NCI-H2196 (cell line): ENCODE measurements at regions not wholly inside any gene's neighbourhood (a gene's known extent, or its start where the extent isn't known, plus 50 kb on each side); places are given as distances from the start of the nearest gene placed in this dataset.
"Not testable (repeated sequence)": the region's sequence is repeated elsewhere in the genome, so short reads cannot be mapped to it uniquely, and the experiment has no call there.

Source experiments
- DNase-seq: peaks from one replicate; lab custom pipeline; 2025; ENCODE audit not compliant: unreplicated experiment; lab: John Stamatoyannopoulos, UW

DNA sequence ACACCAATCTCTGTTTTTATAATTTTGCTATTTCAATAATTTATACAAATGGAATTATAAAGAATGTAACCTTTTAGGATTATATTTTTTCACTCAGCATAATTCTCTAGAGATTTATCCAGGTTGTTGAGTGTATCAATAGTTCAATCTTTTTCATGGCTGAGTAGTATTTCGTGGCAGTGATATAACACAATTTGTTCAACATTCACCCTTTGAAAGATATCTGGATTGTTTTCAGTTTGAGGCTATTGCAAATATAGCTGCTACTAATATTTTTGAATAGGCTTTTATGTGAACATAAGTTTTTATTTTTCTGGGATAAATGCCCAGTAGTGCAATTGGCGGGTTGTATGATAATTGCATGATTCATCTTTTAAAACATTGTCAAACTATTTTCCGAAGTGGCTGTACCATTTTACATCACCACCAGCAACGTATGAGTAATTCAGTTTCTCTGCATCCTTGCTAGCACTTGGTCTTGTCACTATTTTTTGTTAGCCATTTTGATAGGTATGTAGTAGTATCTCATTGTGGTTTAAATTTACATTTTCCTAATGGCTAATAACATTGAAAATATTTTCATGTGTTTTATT, 55.6 kb upstream of the ABCD3 start:
- no peak for DNase-seq

DNA sequence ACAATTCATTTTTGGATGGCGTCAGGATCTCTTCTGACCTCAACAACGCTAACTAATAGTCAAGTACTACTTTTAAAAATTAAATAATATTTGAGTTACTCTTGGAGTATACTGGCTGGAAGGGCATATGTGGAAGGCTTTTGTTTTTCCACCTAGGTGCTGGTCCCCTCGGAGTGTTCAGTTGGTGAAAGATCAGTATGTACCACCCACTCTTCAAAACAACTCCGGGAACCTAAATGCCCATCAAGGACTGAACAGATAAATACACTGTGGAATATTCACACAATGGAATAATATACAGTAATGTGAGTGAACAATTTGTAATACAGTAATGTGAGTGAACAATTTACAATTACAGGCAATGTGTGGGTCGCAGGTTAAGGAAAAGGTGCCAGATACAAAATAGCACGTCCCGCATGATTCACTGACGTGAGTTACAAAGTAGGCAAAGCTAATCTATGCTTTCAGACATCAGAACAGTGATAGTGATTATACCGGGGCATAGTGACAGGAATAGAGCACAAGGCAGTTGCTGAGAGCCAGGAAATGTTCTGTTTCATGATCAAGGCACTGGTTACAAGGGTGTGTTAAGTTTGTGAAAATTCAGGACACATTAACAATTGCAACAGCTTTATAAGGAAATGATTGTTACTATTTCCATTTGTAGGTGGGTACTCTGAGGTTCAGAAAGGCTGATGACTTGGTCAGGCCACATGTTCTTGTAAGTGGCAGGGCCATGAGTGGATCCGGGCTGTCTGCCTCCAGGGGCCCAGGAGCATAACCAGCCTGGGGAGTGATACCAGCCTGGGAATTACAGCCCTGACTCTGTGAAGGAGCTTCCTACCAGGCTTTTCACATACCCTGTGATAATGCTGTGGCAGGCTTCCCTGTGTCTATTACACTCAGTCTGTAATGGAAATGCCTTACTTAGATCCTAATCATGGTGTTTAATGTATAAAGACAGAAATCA, 59.3 kb upstream of the ABCD3 start:
- DNase-seq, result no peak

DNA sequence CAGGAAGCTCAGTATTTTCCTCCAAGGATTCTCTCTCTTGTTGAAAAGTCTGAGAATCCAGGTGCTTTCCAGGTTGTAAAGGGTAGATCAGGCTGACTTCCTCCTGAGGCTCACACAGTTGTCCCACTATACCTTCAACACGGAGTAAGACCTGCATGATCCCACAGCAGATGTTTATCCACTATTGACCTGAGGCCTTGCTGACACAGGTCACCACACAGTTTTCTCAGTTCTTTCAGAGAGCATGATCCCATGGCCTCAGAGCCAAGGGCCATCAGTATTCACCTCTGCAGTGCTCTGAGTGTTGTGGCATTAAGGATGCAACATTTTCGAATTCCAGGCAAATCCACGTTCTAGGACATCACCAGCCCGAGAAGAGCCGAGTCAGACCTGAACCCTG, 60.5 kb upstream of the ABCD3 start:
- no peak for DNase-seq

DNA sequence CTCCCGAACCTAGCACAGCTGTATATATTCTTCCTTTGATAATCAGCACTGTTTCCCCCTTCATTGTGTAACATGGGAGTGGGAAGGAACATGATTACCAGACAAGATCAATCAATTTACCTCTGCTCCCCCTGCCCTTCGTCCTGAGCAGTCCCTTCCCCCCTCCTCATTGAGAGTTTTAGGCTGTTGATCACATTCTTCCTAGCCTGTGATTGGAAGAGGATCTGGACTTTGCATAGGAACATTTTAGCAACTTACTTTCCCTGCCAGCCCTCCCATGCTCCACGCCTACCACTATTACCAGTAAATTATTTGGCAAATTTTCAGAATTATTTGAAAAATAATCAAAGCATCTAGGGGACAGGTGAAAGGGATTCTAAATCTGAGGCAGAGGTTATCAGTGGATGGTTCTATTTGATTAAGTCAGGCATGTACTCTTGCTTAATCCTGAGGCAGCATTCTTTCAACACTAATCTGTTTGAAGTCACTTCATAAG, 62.7 kb upstream of the ABCD3 start:
- DNase-seq, result no peak

DNA sequence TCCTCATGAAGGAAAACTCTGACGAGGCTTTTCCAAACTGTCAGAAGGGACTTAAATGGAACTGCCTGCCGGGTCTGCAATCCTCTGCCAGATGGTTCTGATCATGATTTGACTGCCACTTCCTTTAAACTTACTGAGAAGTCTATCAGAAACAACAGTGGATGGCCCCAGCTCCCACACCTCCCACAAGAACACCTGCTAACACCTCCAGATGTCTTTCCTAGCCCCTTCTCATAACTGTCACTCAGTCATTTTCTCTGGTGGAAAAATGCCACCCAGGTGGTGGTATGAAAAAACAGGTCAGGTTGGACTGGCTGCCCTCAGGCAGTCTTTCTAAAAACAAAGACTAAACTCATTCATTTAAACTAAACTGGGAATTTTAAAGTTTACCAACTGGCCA, 66.7 kb upstream of the ABCD3 start:
- no peak for DNase-seq

DNA sequence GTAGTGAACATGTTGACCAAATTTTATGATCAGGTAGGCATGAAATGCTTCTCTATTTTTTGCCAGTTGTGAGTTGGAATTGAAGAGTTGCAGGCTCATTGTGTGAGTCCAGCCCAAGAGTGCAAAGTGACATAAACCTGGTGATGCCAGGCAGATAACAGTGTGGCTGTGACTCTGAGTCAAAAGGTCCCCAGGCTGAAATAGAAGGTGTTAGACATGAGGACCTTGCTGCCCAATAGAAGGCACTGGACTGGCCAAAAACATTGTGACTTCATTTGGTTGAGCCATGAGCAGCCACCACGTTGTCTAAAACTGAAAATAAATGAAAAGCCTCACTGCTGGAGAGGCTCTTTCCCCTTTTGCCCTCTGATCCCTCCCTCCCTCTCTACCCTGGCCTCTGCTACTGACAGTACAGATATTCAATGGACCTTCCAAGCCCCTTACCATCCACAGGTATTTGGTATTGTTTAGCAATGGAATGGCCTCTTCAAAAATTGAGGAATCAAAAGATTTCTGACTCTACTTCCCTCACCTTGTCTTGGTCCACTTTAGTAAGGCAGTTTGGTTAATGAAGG, 67.8 kb upstream of the ABCD3 start:
- no peak for DNase-seq

DNA sequence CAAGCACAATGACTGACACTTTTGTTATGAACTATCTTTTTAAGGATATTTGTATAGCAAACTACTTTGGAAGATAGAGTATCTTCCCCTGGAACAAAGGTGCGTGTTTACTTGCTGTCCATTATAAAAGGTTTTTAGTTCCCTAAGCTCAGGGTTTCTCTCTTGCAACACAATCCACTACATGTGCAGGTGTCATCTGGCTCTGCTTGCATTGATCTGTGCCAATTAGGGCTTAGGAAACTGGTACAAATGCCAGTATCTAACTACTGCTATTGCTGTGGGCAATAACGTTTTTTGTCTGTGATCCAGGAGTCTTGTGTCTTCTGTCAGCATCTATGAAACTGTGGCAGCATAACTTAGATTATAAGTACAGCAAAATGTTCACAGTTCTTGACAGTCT, 68.3 kb upstream of the ABCD3 start:
- no peak for DNase-seq

DNA sequence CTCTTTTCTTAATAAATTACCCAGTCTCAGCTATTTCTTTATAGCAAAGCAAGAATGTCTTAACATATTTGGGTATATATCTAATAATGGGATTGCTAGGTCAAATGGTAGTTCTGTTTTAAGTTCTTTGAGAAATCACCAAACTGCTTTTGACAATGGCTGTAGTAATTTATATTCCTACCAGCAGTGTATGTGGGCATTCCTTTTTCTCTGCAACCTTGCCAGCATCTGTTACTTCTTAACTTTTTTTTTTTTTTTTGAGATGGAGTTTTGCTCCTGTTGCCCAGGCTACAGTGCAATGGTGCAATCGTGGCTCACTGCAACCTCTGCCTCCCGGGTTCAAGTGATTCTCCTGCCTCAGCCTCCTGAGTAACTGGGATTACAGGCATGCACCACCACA, 69.8 kb upstream of the ABCD3 start:
- not testable (repeated sequence) for DNase-seq

DNA sequence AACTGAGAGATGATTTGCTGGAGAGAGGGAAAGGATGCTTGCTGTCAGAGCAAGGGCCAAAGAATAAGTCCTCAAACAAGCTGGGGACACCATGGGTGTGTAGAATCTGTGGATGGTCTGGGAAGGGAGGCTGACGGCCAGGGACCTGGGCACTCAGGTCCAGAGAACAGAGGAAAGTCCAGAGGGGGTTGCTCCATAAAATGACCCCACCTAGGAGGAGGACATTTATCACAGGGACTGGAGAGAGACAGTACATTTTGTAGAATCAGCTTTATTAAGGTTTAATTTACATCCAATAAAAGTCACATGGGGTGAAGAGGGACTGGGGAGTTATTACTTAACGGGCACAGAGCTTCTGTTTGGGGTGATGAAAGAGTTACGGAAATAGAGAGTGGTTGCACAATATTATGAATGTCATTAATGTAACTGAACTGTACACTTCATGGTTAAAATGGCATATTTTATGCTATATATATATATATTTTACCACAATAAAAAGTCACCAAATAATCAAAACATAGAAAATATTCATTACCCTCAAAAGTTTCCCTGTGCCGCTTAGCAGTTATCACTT, 73.0 kb upstream of the ABCD3 start:
- DNase-seq, result no peak

DNA sequence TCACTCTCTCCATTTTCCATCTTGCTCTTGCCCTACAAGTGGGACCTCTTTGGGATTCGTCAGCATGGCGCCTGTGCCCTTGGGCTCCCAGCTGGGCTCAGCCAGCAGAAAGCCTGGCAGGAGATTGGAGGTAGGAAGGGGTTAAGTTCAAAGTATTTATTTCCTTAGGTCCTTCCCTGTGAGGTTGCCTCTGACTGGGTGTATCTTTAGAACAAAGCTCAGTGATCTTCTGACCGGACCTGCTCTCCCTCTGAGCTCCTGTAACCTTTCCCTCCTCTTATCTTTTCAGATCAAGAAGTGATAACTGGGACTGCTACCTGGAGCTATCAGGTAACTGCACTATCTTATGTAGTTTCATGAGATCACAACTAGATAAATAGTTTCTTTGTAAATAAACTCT, 75.8 kb upstream of the ABCD3 start:
- no peak for DNase-seq

DNA sequence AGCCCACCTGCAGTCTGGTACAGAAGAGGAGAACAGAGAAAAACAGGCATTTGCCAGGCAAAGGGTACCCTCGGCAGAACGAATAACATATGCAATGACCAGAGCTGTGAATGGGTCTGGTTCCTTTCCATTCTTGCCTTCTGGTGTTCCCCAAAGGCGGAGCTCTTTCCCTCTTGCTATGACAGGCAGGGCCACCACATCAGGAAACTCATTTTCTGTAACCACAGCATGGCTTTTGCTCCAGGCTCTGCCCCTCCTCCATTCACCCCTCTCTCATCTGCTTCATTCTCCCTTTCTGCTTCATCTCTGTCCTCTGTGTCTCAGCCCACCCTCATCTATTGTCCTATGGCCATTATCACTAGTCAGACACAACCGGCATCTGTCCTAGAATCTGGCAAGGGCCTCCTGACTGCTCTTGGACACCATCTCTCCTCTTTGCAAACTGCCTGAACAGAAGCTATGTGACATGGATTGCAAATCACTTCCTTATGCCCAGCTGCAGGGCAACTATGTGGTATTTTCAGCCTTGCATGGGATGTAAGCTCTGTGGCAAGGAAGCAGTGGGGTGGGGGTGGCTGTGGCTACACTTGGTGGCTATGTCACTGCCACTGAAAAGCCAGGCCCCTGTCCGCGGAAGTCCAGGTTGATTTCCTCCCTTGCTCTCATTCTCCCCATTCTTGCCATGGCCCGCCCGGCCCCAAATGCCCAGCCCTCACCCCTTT, 78.8 kb upstream of the ABCD3 start:
- no peak for DNase-seq

DNA sequence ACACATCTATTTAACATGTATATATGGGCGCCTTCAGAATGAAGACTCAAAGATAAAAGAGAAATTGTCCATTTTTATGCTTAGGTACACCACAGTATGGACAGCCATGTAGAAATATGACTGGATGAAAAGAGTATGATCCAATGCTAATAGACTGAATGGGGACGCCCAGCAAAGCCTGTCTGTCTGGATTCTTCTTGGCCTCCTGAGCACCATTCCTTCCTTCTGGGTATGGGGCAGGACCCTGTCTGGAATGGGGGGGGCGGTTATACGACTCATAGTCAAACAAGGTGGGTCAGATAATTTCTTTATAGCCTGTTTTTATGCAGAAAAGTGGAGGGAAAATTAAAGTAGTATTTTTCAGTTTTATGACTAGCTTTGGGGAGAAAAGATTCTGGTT, 81.2 kb upstream of the ABCD3 start:
- DNase-seq, result no peak

DNA sequence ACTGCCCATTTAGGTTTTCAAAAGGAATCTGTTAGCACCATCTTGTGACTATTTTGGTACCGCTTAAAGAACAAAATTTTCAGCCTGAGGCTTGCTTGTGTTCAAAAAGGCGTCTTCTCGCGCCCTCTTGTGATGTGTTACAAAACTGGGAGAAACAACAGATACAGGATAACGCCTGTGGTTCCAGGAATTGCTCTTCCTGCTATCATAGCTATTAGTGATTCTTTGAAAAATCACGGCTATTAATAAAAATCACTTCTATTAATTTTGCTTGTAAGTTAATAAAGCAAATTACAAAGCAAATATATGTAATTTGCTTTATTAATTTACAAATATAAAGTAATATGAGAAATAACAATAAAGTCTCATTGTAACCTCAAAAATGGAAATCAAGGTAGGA, 82.2 kb upstream of the ABCD3 start:
- peak; percentile 88 for DNase-seq

DNA sequence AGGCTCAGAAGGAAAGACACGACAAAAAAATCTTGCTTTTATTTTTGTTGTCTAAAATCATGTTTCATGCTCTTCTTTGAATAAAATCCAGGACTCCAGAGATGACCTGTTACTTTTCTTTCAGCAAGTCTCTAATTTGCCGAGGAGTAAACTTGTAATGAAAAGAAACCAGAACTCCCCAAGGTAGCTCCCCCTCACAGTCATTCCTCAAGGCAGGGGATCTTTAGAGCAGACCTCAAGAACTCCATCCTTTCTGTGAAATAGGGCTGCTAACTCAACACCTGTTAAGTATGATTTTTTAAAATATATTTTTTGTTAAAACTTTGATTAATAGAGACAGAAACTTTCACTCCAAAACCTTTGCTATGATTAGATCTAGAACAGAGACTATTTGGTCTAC, 82.7 kb upstream of the ABCD3 start:
- DNase-seq, result no peak

DNA sequence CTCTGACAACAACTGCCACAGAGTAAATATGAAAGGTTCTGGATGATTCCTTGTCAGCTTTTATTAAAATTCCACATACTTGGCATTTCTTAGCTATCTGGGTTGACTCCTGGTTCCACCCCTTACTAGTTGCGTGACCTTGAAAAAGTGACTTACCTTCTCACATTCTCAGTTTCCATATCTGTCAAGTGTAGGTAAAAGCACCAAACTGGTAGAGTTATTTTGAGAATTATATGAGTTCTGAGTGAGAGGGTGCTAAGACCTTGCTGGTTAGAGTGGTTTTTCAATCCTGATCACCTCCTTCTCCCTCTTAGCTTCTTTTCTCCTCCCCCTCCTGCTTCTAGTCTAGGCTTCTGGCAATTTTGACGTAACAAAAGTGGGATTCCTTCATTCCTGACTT, 83.4 kb upstream of the ABCD3 start:
- DNase-seq, result no peak

DNA sequence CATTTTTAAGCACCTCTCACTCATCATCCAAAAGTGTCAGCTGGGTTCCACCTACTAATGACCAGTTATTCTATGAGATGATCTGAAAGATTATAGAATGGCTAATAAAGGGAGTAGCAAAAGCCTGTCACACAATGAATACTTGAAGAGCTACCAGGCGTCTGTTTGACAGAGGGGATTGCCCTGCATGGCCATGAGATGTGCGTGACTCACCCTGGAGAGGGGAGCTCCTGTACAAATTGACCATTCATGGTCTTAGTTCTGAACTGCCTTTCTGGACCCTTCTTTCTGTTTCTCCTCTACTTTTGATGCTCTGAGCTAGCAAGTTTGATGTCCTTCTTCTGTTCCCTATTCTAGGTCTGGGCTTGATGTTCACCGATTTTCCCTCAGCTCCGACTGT, 85.2 kb upstream of the ABCD3 start:
- DNase-seq, result no peak

DNA sequence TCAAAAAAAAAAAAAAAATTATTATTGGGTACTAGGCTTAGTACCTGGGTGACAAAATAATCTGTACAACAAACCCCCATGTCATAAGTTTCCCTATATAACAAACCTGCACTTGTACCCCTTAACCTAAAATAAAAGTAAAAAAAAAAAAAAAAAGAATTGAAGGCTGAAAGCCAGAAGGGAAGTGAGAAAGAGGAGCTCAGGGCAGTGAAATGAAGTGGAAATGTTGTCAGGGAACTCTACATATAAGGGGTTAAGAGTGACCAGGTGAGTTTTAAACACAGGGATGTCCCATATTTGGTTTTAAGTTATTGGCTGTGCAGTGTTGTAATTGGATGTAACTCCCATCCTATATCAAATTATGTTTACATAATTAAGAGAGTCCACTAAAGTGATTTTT, 85.7 kb upstream of the ABCD3 start:
- no peak for DNase-seq

DNA sequence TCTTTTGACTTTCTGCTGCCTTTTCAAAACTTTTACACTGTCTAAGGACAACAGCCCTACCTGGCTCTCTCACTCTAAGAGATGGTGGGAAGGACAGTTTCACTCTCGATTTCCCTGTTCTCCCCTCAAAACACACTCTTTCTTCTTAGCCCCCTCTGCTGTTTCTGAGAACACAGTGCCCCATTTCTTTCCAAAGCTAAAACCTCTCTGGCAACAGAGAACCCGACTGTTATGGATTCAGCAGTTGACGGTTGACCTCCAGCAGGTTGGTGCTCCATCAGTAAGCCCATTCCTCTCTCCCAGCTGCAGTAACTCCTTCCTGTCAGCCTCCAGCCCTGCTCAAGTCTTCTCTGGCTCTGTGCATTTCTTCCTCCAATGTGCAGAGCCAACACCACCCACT, 88.2 kb upstream of the ABCD3 start:
- no peak for DNase-seq

DNA sequence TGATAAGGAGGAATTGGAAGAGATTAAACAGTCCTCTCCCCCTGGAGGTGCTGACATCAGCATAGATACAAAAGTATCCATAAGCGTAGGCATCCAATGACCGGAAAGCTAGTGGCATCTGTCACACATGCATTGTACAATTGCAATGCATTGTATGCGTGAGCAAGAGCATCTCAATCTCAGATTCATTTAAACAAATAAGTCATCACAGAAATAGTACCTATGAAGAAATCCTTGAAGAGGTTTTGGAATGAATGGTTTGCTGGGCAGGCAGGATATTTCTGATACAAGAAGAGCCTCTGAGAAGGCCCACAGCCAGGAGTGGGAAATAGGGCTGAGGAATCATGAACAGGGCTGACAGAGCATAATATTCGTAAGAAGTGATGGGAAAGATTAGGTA, 88.9 kb upstream of the ABCD3 start:
- no peak for DNase-seq

DNA sequence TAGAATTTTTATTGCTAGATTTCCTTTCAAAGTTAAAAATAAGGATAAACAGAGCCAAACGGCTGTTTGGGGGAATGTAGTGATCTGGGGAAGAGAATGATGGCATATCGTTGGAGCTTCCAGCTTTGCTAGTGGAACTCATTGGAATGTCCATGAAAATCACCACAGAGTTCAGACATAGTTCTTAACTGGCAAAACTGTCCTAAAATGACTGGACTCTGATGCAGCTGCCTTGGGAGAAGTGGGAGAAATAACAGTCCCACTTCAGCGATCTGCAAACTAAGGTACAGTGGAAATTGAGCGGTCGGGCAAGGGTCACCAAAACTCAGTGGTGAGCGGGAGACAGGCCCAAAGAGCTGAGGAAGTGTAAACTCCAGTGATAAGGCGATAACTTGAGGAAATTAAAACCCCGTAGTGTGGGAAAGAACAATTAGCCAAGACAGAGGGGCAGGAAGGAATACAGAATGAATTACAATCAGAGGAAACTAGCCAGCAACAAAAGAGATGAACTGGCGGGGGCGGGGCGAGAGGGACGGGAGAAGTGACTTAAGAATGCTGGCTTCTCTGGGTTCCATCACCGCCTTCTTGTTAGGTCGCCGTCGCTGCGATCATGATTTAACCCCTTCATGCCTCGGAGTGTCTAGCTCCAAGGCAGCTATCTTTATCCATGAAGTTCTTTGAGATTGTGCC, 89.8 kb upstream of the ARHGAP29 start:
- DNase-seq, result no peak

DNA sequence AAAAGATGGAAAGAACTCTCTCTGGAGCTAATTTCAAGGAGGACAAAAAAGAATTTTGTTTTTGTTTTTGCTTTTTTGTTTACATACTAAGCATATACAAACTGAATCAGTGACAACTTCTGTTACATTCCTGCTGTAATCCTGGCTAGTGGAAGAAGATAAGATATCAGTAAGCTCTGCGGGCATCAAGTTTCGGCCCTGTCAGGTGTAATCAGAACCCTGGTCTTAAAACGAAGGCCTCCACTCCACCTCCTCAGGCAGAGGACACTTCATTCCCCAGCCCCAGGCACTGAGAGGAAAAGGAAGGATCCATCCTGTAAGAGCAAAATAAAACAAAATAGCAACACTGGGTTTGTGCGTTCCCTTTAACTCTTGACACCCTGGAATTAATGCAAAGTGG, 88.9 kb upstream of the ARHGAP29 start:
- no peak for DNase-seq
